ENCODE measurements at regions not wholly inside any gene's neighbourhood (a gene's known extent, or its start where the extent isn't known, plus 50 kb on each side); places are given as distances from the start of the nearest gene placed in this dataset.

DNA sequence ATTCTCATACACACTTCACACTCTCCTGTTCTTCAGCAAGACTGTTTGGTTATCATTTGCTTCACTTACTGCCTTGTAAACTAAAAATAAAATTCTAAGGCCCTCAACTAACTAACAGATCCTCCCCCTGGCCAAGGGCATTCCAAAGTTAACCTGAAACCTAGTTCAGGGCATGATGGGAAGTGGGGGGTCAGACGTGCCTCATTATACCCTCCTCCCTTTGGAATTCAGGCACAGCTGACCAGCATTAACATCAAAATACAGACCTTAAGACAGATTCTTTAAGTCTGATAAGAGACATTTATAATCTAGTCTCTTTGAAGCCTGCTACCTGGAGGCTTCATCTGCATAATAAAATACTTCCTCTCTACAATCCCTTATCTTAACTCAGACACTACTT, 221.0 kb downstream of the NOL4 start:
- Histone ChIP-seq H3K27ac (ENCODE audit: insufficient read depth, low read depth, low read length) (no peak overlapping the region), H3K36me3 (ENCODE audit: control insufficient read depth in 2 of 2, extremely low read depth in 1 of 2, insufficient read depth in 2 of 2, low read length in 2 of 2) (no peaks in the 10 kb centered on the region), H3K4me1 (ENCODE audit: control insufficient read depth, extremely low read depth, insufficient read depth, low read length) (no peaks in the 10 kb centered on the region), H3K4me2 (ENCODE audit: insufficient read depth, low read length) (no peak overlapping the region), H2AFZ (ENCODE audit: low read depth, low read length) (no peak overlapping the region), H3K4me3 (replicated peaks in 1 of 3; ENCODE audit: insufficient read depth in 1 of 3, low read depth in 1 of 3, low read length in 3 of 3) (no peak overlapping the region), H3K27me3 (ENCODE audit: control insufficient read depth in 2 of 2, insufficient read depth in 2 of 2, low read length in 2 of 2) (no peaks in the 10 kb centered on the region), H4K20me1 (replicated peaks; ENCODE audit: control insufficient read depth, extremely low read depth, insufficient read depth, low read length) (no peaks in the 10 kb centered on the region), H3K9ac (replicated peaks; ENCODE audit: extremely low read depth, insufficient read depth, low read length) (no peak overlapping the region), H3K79me2 (ENCODE audit: control insufficient read depth, insufficient read depth, low read length) (no peaks in the 10 kb centered on the region), H3K9me1 (replicated peaks; ENCODE audit: control insufficient read depth, extremely low read depth, insufficient read depth, low read length) (no peaks in the 10 kb centered on the region), H3K9me3 (replicated peaks; ENCODE audit: control insufficient read depth, insufficient read depth, low read length) (no peaks in the 10 kb centered on the region)
- FAIRE-seq (no peak), DNase-seq (ENCODE audit: low read depth, low spot score) (no peak)
- dilution Hi-C loops (cut with MboI; ENCODE audit: extremely low pct_ligation_motif_present, low sequenced_read_pairs), result no loop called here
- no TSS peak for BruUV-seq (replicated peaks)
- TF ChIP-seq EZH2 (IDR thresholded peaks at IDR 0.05; ENCODE audit: borderline replicate concordance, low read depth, low read length, severe bottlenecking), result no peak
- TF ChIP-seq POLR2AphosphoS5 (IDR thresholded peaks at IDR 0.05; ENCODE audit: insufficient read depth, low read depth, low read length), result no peak
- no peak for TF ChIP-seq GATA2 (IDR thresholded peaks at IDR 0.05; ENCODE audit: insufficient read depth, insufficient read length, low read depth, low read length)
- TF ChIP-seq, protein P1, sequence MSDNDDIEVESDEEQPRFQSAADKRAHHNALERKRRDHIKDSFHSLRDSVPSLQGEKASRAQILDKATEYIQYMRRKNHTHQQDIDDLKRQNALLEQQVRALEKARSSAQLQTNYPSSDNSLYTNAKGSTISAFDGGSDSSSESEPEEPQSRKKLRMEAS (IDR thresholded peaks at IDR 0.05; ENCODE audit: insufficient read depth, insufficient read length), result no peak
- no peak for TF ChIP-seq JUN (IDR thresholded peaks at IDR 0.05; ENCODE audit: borderline replicate concordance, insufficient read depth, insufficient read length, low read depth)
- ChIA-PET CTCF (no interaction called here), POLR2A (no interaction called here)
- intact Hi-C loops (cut with micrococcal nuclease), result no loop called here

DNA sequence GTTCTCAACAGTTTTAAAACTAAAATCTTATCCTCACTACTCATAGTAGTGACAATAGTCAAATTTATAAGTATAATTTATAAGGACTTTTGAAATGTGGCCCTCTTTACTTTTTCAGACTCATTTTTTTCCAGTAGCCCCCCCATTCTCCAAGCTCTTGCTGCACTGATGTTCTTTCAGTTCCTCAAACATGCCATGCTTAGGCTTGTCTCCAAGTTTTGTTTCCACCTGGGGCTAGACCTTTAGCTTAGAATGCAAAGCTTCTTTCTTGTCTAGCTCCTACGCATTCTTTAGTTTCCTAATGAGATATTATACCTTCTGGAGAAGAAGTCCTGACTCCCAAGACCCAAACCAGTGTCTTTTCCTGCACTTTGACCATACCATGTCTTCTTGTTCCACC, 222.6 kb downstream of the NOL4 start:
- no peak for DNase-seq (ENCODE audit: low read depth, low spot score)

More for the DNA sequence above, 222.6 kb downstream of the NOL4 start:
- no peaks in the 10 kb centered on the region for H3K79me2 ChIP-seq (ENCODE audit: control insufficient read depth, insufficient read depth, low read length)
- intact Hi-C loops (cut with micrococcal nuclease) (no loop called here), dilution Hi-C loops (cut with MboI; ENCODE audit: extremely low pct_ligation_motif_present, low sequenced_read_pairs) (no loop called here)
- POLR2A ChIA-PET, result no interaction called here
- H3K27ac ChIP-seq (ENCODE audit: insufficient read depth, low read depth, low read length), result no peak overlapping the region
- H3K9ac ChIP-seq (replicated peaks; ENCODE audit: extremely low read depth, insufficient read depth, low read length), result no peak overlapping the region
- TF ChIP-seq GATA2 (IDR thresholded peaks at IDR 0.05; ENCODE audit: insufficient read depth, insufficient read length, low read depth, low read length) (no peak), POLR2A (IDR thresholded peaks at IDR 0.05; ENCODE audit: low read depth, low read length) (no peak), POLR2AphosphoS5 (IDR thresholded peaks at IDR 0.05; ENCODE audit: insufficient read depth, low read depth, low read length) (no peak), FOS (IDR thresholded peaks at IDR 0.05; ENCODE audit: borderline replicate concordance, insufficient read depth, low read length) (no peak), MYC (IDR thresholded peaks at IDR 0.05; ENCODE audit: low read depth, low read length) (no peak), JUN (IDR thresholded peaks at IDR 0.05; ENCODE audit: borderline replicate concordance, insufficient read depth, insufficient read length, low read depth) (no peak), EZH2 (IDR thresholded peaks at IDR 0.05; ENCODE audit: borderline replicate concordance, low read depth, low read length, severe bottlenecking) (no peak)
- TF ChIP-seq, protein P1 (IDR thresholded peaks at IDR 0.05; ENCODE audit: insufficient read depth, insufficient read length), result no peak
- TF ChIP-seq, protein P2, sequence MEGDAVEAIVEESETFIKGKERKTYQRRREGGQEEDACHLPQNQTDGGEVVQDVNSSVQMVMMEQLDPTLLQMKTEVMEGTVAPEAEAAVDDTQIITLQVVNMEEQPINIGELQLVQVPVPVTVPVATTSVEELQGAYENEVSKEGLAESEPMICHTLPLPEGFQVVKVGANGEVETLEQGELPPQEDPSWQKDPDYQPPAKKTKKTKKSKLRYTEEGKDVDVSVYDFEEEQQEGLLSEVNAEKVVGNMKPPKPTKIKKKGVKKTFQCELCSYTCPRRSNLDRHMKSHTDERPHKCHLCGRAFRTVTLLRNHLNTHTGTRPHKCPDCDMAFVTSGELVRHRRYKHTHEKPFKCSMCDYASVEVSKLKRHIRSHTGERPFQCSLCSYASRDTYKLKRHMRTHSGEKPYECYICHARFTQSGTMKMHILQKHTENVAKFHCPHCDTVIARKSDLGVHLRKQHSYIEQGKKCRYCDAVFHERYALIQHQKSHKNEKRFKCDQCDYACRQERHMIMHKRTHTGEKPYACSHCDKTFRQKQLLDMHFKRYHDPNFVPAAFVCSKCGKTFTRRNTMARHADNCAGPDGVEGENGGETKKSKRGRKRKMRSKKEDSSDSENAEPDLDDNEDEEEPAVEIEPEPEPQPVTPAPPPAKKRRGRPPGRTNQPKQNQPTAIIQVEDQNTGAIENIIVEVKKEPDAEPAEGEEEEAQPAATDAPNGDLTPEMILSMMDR (IDR thresholded peaks at IDR 0.05; ENCODE audit: extremely low read depth in 1 of 2, insufficient read depth in 1 of 2, low read depth in 1 of 2, low read length in 2 of 2), result no peak
- CTCF ChIA-PET, result no interaction called here
- no peaks in the 10 kb centered on the region for H3K9me3 ChIP-seq (replicated peaks; ENCODE audit: control insufficient read depth, insufficient read depth, low read length)
- H3K4me3 ChIP-seq (replicated peaks in 1 of 3; ENCODE audit: insufficient read depth in 1 of 3, low read depth in 1 of 3, low read length in 3 of 3), result no peak overlapping the region
- no TSS peak for BruUV-seq (replicated peaks)
- no peak overlapping the region for H3K4me2 ChIP-seq (ENCODE audit: insufficient read depth, low read length)
- H2AFZ ChIP-seq (ENCODE audit: low read depth, low read length), result no peak overlapping the region
- FAIRE-seq, result no peak
- H3K27me3 ChIP-seq (ENCODE audit: control insufficient read depth in 2 of 2, insufficient read depth in 2 of 2, low read length in 2 of 2), result no peaks in the 10 kb centered on the region
- H4K20me1 ChIP-seq (replicated peaks; ENCODE audit: control insufficient read depth, extremely low read depth, insufficient read depth, low read length), result no peaks in the 10 kb centered on the region
- H3K4me1 ChIP-seq (ENCODE audit: control insufficient read depth, extremely low read depth, insufficient read depth, low read length), result no peaks in the 10 kb centered on the region
- no peaks in the 10 kb centered on the region for H3K36me3 ChIP-seq (ENCODE audit: control insufficient read depth in 2 of 2, extremely low read depth in 1 of 2, insufficient read depth in 2 of 2, low read length in 2 of 2)
- H3K9me1 ChIP-seq (replicated peaks; ENCODE audit: control insufficient read depth, extremely low read depth, insufficient read depth, low read length), result no peaks in the 10 kb centered on the region

Data from endothelial cell of umbilical vein (primary cell).